ENCODE measurements at regions not wholly inside any gene's neighbourhood (a gene's known extent, or its start where the extent isn't known, plus 50 kb on each side); places are given as distances from the start of the nearest gene placed in this dataset.

- no peak overlapping the region for H3K4me3 ChIP-seq
- H3K27ac ChIP-seq, result no peak overlapping the region
- H3K27me3 ChIP-seq, result no peaks in the 10 kb centered on the region
- TF ChIP-seq CTCF (IDR thresholded peaks at IDR 0.05), result no peak
- no peak for TF ChIP-seq POLR2A (IDR thresholded peaks at IDR 0.05)
- H3K36me3 ChIP-seq, result no peaks in the 10 kb centered on the region
- H3K4me1 ChIP-seq, result no peaks in the 10 kb centered on the region
- H3K9me3 ChIP-seq, result no peaks in the 10 kb centered on the region
- no peak for DNase-seq
Observed at GRCh38 chr1:170339534-170339933, 192.4 kb upstream of the GORAB start.

- Histone ChIP-seq H3K27ac (no peak overlapping the region), H3K4me3 (no peak overlapping the region), H3K4me1 (no peaks in the 10 kb centered on the region), H3K36me3 (no peaks in the 10 kb centered on the region), H3K27me3 (no peaks in the 10 kb centered on the region), H3K9me3 (no peaks in the 10 kb centered on the region)
- no peak for TF ChIP-seq POLR2A (IDR thresholded peaks at IDR 0.05)
- no peak for TF ChIP-seq CTCF (IDR thresholded peaks at IDR 0.05)
- DNase-seq, result no peak
Observed at GRCh38 chr1:170340308-170340707, 191.7 kb upstream of the GORAB start.

GRCh38 chr1:170351366-170351946 is 180.5 kb upstream of the GORAB start:
- Histone ChIP-seq H3K27me3 (no peaks in the 10 kb centered on the region), H3K9me3 (no peaks in the 10 kb centered on the region), H3K27ac (no peak overlapping the region), H3K36me3 (no peaks in the 10 kb centered on the region), H3K4me1 (no peaks in the 10 kb centered on the region), H3K4me3 (no peak overlapping the region)
- TF ChIP-seq POLR2A (IDR thresholded peaks at IDR 0.05) (no peak), CTCF (IDR thresholded peaks at IDR 0.05) (no peak)
- DNase-seq, result no peak

GRCh38 chr1:170354246-170354645 is 177.7 kb upstream of the GORAB start:
- DNase-seq, result no peak
- H3K27me3 ChIP-seq, result no peaks in the 10 kb centered on the region
- no peak for TF ChIP-seq CTCF (IDR thresholded peaks at IDR 0.05)
- no peak for TF ChIP-seq POLR2A (IDR thresholded peaks at IDR 0.05)

GRCh38 chr1:170354690-170355089 is 177.3 kb upstream of the GORAB start:
- Histone ChIP-seq H3K27ac (no peak overlapping the region), H3K4me3 (no peak overlapping the region), H3K27me3 (no peaks in the 10 kb centered on the region), H3K9me3 (no peaks in the 10 kb centered on the region), H3K4me1 (no peaks in the 10 kb centered on the region), H3K36me3 (no peaks in the 10 kb centered on the region)
- no peak for DNase-seq
- TF ChIP-seq CTCF (IDR thresholded peaks at IDR 0.05), result no peak
- no peak for TF ChIP-seq POLR2A (IDR thresholded peaks at IDR 0.05)

More at GRCh38 chr1:170354246-170354645, 177.7 kb upstream of the GORAB start:
- no peaks in the 10 kb centered on the region for H3K4me1 ChIP-seq
- no peaks in the 10 kb centered on the region for H3K36me3 ChIP-seq
- no peak overlapping the region for H3K4me3 ChIP-seq
- H3K27ac ChIP-seq, result no peak overlapping the region
- no peaks in the 10 kb centered on the region for H3K9me3 ChIP-seq

All from Peyer's patch (tissue), 4 donors.